ENCODE measurements at regions not wholly inside any gene's neighbourhood (a gene's known extent, or its start where the extent isn't known, plus 50 kb on each side); places are given as distances from the start of the nearest gene placed in this dataset.

- peak in 1 of 2 donors; percentile 48 for DNase-seq
Observed at GRCh38 chr2:216936954-216937357, 77.1 kb upstream of the TNP1 start.

GRCh38 chr2:216934623-216935022, 74.8 kb upstream of the TNP1 start:
- no peak overlapping the region for H3K27ac ChIP-seq
- DNase-seq (no peak), ATAC-seq (no peak)
- 92 to 95% (median 95%) methylated on average over 3 of the region's 3 CpGs for WGBS, 3 donors
- no peak overlapping the region for H3K4me3 ChIP-seq
- H3K4me1 ChIP-seq, result peaks cover 11% of the 10 kb centered on the region
- intact Hi-C loops (cut with DNase I), result no loop called here
- no peak for TF ChIP-seq CTCF (IDR thresholded peaks at IDR 0.05)
- no peaks in the 10 kb centered on the region for H3K9me3 ChIP-seq
- no peaks in the 10 kb centered on the region for H3K36me3 ChIP-seq (ENCODE audit: insufficient read depth in 1 of 2, low read depth in 1 of 2)
- no peaks in the 10 kb centered on the region for H3K27me3 ChIP-seq (ENCODE audit: insufficient read depth in 3 of 3, low read length in 2 of 3)

More at GRCh38 chr2:216936954-216937357, 77.1 kb upstream of the TNP1 start:
- intact Hi-C loops (cut with DNase I), result no loop called here
- H3K9me3 ChIP-seq, result no peaks in the 10 kb centered on the region
- no peak overlapping the region for H3K4me3 ChIP-seq
- ATAC-seq, result peak; percentile 43 to 71 (median 60)
- H3K27me3 ChIP-seq (ENCODE audit: insufficient read depth in 3 of 3, low read length in 2 of 3), result no peaks in the 10 kb centered on the region
- no peaks in the 10 kb centered on the region for H3K36me3 ChIP-seq (ENCODE audit: insufficient read depth in 1 of 2, low read depth in 1 of 2)
- WGBS, 3 donors, result 22 to 50% (median 31%) methylated on average over 5 of the region's 5 CpGs
- peaks cover 11% of the 10 kb centered on the region for H3K4me1 ChIP-seq
- TF ChIP-seq CTCF (IDR thresholded peaks at IDR 0.05), result no peak
- H3K27ac ChIP-seq, result no peak overlapping the region

- intact Hi-C loops (cut with DNase I), result no loop called here
- DNase-seq (peak in 1 of 2 donors; percentile 60), ATAC-seq (peak in 2 of 4 donors; percentile 40 to 55)
- Histone ChIP-seq H3K4me1 (peaks cover 11% of the 10 kb centered on the region), H3K27ac (no peak overlapping the region), H3K36me3 (ENCODE audit: insufficient read depth in 1 of 2, low read depth in 1 of 2) (no peaks in the 10 kb centered on the region), H3K9me3 (no peaks in the 10 kb centered on the region), H3K4me3 (no peak overlapping the region), H3K27me3 (ENCODE audit: insufficient read depth in 3 of 3, low read length in 2 of 3) (no peaks in the 10 kb centered on the region)
- TF ChIP-seq CTCF (IDR thresholded peaks at IDR 0.05), result no peak
- WGBS, 3 donors, result 73 to 85% (median 75%) methylated on average over 6 to 7 of the region's 7 CpGs
Observed at GRCh38 chr2:216934151-216934550, 74.3 kb upstream of the TNP1 start.

GRCh38 chr2:216932863-216933548, 73.1 kb upstream of the TNP1 start:
- no peak for DNase-seq
- H3K27ac ChIP-seq, result no peak overlapping the region
- 82 to 96% (median 85%) methylated on average over 12 of the region's 12 CpGs for WGBS, 3 donors
- peaks cover 11% of the 10 kb centered on the region for H3K4me1 ChIP-seq
- TF ChIP-seq CTCF (IDR thresholded peaks at IDR 0.05), result no peak
- no peaks in the 10 kb centered on the region for H3K9me3 ChIP-seq
- no peaks in the 10 kb centered on the region for H3K27me3 ChIP-seq (ENCODE audit: insufficient read depth in 3 of 3, low read length in 2 of 3)
- intact Hi-C loops (cut with DNase I), result no loop called here
- H3K4me3 ChIP-seq, result no peak overlapping the region
- H3K36me3 ChIP-seq (ENCODE audit: insufficient read depth in 1 of 2, low read depth in 1 of 2), result no peaks in the 10 kb centered on the region
- no peak for ATAC-seq

Data from psoas muscle (tissue), 7 donors.